Lower leg skin (tissue), 4 donors: ENCODE measurements at regions not wholly inside any gene's neighbourhood (a gene's known extent, or its start where the extent isn't known, plus 50 kb on each side); places are given as distances from the start of the nearest gene placed in this dataset.

Experiments used
- DNase-seq, 2 donors: peaks; one replicate each; pipeline ENCODE4 v3.0.0-alpha.2; 2019; ENCODE audit warnings: low spot score in 2 of 2
- H3K4me3 ChIP-seq: fragments of 200-600 bp; sonication (generic); 2 replicates; pipeline ENCODE4 v1.5.1; 2017; ENCODE audit warnings: mild to moderate bottlenecking, low read depth; ENCODE audit not compliant: poor library complexity, severe bottlenecking
- CTCF ChIP-seq, 3 donors: fragments of 450-650 bp; IDR thresholded peaks; one replicate each; pipeline ENCODE4 v1.5.1; 2016; ENCODE audit warnings: antibody characterized with exemption in 3 of 3, mild to moderate bottlenecking in 3 of 3, moderate library complexity in 2 of 3
- POLR2A ChIP-seq, 2 donors: fragments of 450-650 bp; IDR thresholded peaks; one replicate each; pipeline ENCODE4 v1.6.1; 2016 to 2017; ENCODE audit warnings: antibody characterized with exemption in 2 of 2, mild to moderate bottlenecking in 1 of 2, moderate library complexity in 1 of 2
- WGBS, 2 donors: methylation state at CpG; one replicate each; pipeline ENCODE4 v1.1.5; 2018; 5-methylcytosine and 5-hydroxymethylcytosine counted together
- intact Hi-C: fragments of 100-400 bp; cut with DNase I; formaldehyde crosslinking; loops from one replicate; pipeline ENCODE4 v1.15.0; 2023; ENCODE audit warnings: low total_unique reads

- intact Hi-C loops: no loop called here
- TF ChIP-seq CTCF (IDR thresholded peaks at IDR 0.05) (no peak), POLR2A (IDR thresholded peaks at IDR 0.05) (no peak)
- H3K4me3 ChIP-seq: no peak overlapping the region
- no peak for DNase-seq
These were observed 97.8 kb upstream of the IGSF10 start for GRCh38 chr3:151558661-151559060.

- no peak overlapping the region for H3K4me3 ChIP-seq
- WGBS, 2 donors: 85% methylated on average over 2 of the region's 2 CpGs
- no peak for DNase-seq
- intact Hi-C loops: no loop called here
- no peak for TF ChIP-seq CTCF (IDR thresholded peaks at IDR 0.05)
- TF ChIP-seq POLR2A (IDR thresholded peaks at IDR 0.05): no peak
These were observed 96.4 kb upstream of the IGSF10 start for GRCh38 chr3:151557068-151557840.

- DNase-seq: no peak
- no peak overlapping the region for H3K4me3 ChIP-seq
- TF ChIP-seq POLR2A (IDR thresholded peaks at IDR 0.05): no peak
- TF ChIP-seq CTCF (IDR thresholded peaks at IDR 0.05): no peak
- 76 to 89% methylated on average over 3 of the region's 3 CpGs for WGBS, 2 donors
- intact Hi-C loops: no loop called here
These were observed 95.7 kb upstream of the IGSF10 start for GRCh38 chr3:151556596-151556995.

GRCh38 chr3:151555523-151555922 is 94.7 kb upstream of the IGSF10 start:
- intact Hi-C loops: no loop called here
- TF ChIP-seq CTCF (IDR thresholded peaks at IDR 0.05) (no peak), POLR2A (IDR thresholded peaks at IDR 0.05) (no peak)
- WGBS, 2 donors: 90 to 96% methylated on average over 2 of the region's 2 CpGs
- no peak overlapping the region for H3K4me3 ChIP-seq
- no peak for DNase-seq

- 69 to 77% methylated on average over 3 of the region's 3 CpGs for WGBS, 2 donors
- TF ChIP-seq POLR2A (IDR thresholded peaks at IDR 0.05) (no peak), CTCF (IDR thresholded peaks at IDR 0.05) (no peak)
- DNase-seq: peak; percentile 73 to 89
These were observed 93.0 kb upstream of the IGSF10 start for GRCh38 chr3:151553888-151554287.

GRCh38 chr3:151552589-151552988 is 91.7 kb upstream of the IGSF10 start:
- intact Hi-C loops: no loop called here
- WGBS, 2 donors: 87 to 89% methylated on average over 2 of the region's 2 CpGs
- DNase-seq: no peak
- no peak overlapping the region for H3K4me3 ChIP-seq
- no peak for TF ChIP-seq CTCF (IDR thresholded peaks at IDR 0.05)
- no peak for TF ChIP-seq POLR2A (IDR thresholded peaks at IDR 0.05)

More at GRCh38 chr3:151553888-151554287, 93.0 kb upstream of the IGSF10 start:
- H3K4me3 ChIP-seq: no peak overlapping the region
- intact Hi-C loops: no loop called here
